Fibroblast of lung (primary cell): ENCODE measurements at regions not wholly inside any gene's neighbourhood (a gene's known extent, or its start where the extent isn't known, plus 50 kb on each side); places are given as distances from the start of the nearest gene placed in this dataset.
"Not testable (repeated sequence)": the region's sequence is repeated elsewhere in the genome, so short reads cannot be mapped to it uniquely, and the experiment has no call there.

Experiments used
- DNase-seq, 2 donors: peaks; one replicate each; pipeline versions ENCODE4 v3.0.0 to v3.0.0-alpha.2; 2010; ENCODE audit warnings: low read depth in 2 of 2
- H2AFZ ChIP-seq: 2 replicates; pipeline ENCODE4 v1.5.1; 2012; ENCODE audit warnings: low read length, control low read depth, inconsistent platforms
- H3K27ac ChIP-seq: 2 replicates; pipeline ENCODE4 v1.5.1; 2011; ENCODE audit warnings: low read length, control low read depth; ENCODE audit not compliant: insufficient read depth
- H3K27me3 ChIP-seq: 2 replicates; pipeline ENCODE4 v1.5.1; 2011; ENCODE audit warnings: mild to moderate bottlenecking, low read length; ENCODE audit not compliant: control insufficient read depth, insufficient read depth
- H3K36me3 ChIP-seq: 2 replicates; pipeline ENCODE4 v1.5.1; 2011; ENCODE audit warnings: low read length; ENCODE audit not compliant: control insufficient read depth, insufficient read depth
- H3K4me1 ChIP-seq: 2 replicates; pipeline ENCODE4 v1.5.1; 2011; ENCODE audit warnings: low read length; ENCODE audit not compliant: control insufficient read depth, insufficient read depth; ENCODE audit errors: extremely low read depth
- H3K4me2 ChIP-seq: 2 replicates; pipeline ENCODE4 v1.5.1; 2011; ENCODE audit warnings: low read length, control low read depth; ENCODE audit not compliant: insufficient read depth; ENCODE audit errors: extremely low read depth
- H3K4me3 ChIP-seq, 4 experiments: fragments of 200-600 bp in 1 of 4; sonication (generic) in 1 of 4; replicated peaks in 1 of 4; 2 replicates each; pipeline ENCODE4 v1.5.1; 2011 to 2016; ENCODE audit warnings: low read length in 4 of 4, low read depth in 3 of 4, mild to moderate bottlenecking in 3 of 4, control low read depth in 2 of 4, inconsistent platforms in 1 of 4, mixed read lengths in 1 of 4; ENCODE audit not compliant: insufficient read depth in 1 of 4; ENCODE audit errors: control extremely low read depth in 1 of 4
- H3K79me2 ChIP-seq: 2 replicates; pipeline ENCODE4 v1.5.1; 2012; ENCODE audit warnings: mild to moderate bottlenecking, low read length, inconsistent platforms; ENCODE audit not compliant: control insufficient read depth, insufficient read depth
- H3K9ac ChIP-seq: 2 replicates; pipeline ENCODE4 v1.5.1; 2011; ENCODE audit warnings: mild to moderate bottlenecking, low read length, control low read depth; ENCODE audit not compliant: insufficient read depth
- H3K9me3 ChIP-seq: 2 replicates; pipeline ENCODE4 v1.5.1; 2012; ENCODE audit warnings: low read depth, low read length; ENCODE audit not compliant: control insufficient read depth, insufficient read depth
- H4K20me1 ChIP-seq: 2 replicates; pipeline ENCODE4 v1.5.1; 2011; ENCODE audit warnings: low read length; ENCODE audit not compliant: control insufficient read depth, insufficient read depth; ENCODE audit errors: extremely low read depth
- EZH2 ChIP-seq: IDR thresholded peaks from 2 replicates; pipeline ENCODE4 v1.5.1; 2012; ENCODE audit warnings: low read length, control low read depth, mild to moderate bottlenecking; ENCODE audit errors: missing control alignments
- TF ChIP-seq, protein P1 (sequence below), 2 donors: IDR thresholded peaks in 1 of 2; conservative IDR thresholded peaks in 1 of 2; 1 replicate in 1 of 2; 2 replicates in 1 of 2; pipeline ENCODE4 v1.5.1; 2011 to 2012; ENCODE audit warnings: low read length in 2 of 2, control low read depth in 1 of 2, inconsistent platforms in 1 of 2, low read depth in 1 of 2, mild to moderate bottlenecking in 1 of 2

DNA sequence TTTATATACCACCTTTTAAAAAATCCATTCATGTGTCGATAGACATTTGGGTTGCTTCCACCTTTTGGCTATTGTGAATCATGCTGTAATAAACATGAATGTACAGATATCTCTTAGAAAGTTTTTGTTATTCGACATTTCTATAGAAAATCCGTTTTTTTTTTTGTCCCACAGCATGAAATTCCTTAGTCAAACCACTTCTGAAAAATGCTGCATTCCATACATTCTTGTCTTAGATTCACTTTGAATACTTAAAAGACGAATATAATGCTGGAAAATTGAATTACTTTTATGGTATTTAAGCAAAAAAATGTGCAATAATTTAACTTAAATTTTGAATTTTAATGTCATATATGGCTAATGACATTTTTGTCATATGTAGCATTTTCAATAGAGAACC, 1345.5 kb downstream of the TECRL start:
- peak in 1 of 2 donors; percentile 3 for DNase-seq
- TF ChIP-seq EZH2, result no peak
- TF ChIP-seq, protein P1, sequence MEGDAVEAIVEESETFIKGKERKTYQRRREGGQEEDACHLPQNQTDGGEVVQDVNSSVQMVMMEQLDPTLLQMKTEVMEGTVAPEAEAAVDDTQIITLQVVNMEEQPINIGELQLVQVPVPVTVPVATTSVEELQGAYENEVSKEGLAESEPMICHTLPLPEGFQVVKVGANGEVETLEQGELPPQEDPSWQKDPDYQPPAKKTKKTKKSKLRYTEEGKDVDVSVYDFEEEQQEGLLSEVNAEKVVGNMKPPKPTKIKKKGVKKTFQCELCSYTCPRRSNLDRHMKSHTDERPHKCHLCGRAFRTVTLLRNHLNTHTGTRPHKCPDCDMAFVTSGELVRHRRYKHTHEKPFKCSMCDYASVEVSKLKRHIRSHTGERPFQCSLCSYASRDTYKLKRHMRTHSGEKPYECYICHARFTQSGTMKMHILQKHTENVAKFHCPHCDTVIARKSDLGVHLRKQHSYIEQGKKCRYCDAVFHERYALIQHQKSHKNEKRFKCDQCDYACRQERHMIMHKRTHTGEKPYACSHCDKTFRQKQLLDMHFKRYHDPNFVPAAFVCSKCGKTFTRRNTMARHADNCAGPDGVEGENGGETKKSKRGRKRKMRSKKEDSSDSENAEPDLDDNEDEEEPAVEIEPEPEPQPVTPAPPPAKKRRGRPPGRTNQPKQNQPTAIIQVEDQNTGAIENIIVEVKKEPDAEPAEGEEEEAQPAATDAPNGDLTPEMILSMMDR (conservative IDR thresholded peaks at IDR 0.05 in 1 of 2, IDR thresholded peaks at IDR 0.05 in 1 of 2; ENCODE audit: low read depth in 1 of 2, low read length in 2 of 2), result no peak
- H4K20me1 ChIP-seq, result no peaks in the 10 kb centered on the region
- no peak overlapping the region for H3K27ac ChIP-seq
- no peaks in the 10 kb centered on the region for H3K36me3 ChIP-seq
- no peaks in the 10 kb centered on the region for H3K4me1 ChIP-seq
- H3K9me3 ChIP-seq, result no peaks in the 10 kb centered on the region
- H3K27me3 ChIP-seq, result no peaks in the 10 kb centered on the region
- H2AFZ ChIP-seq, result no peak overlapping the region
- H3K9ac ChIP-seq, result no peak overlapping the region
- H3K4me2 ChIP-seq, result no peak overlapping the region
- no peaks in the 10 kb centered on the region for H3K79me2 ChIP-seq
- no peak overlapping the region for H3K4me3 ChIP-seq

- H4K20me1 ChIP-seq, H3K79me2 ChIP-seq, H2AFZ ChIP-seq: not testable (repeated sequence)
Measured at GRCh38 chr4:63062891-63063290, 1346.4 kb downstream of the TECRL start.

GRCh38 chr4:63049726-63050125, 1359.5 kb downstream of the TECRL start:
- H3K4me1 ChIP-seq, result no peaks in the 10 kb centered on the region
- no peak for DNase-seq
- no peaks in the 10 kb centered on the region for H3K9me3 ChIP-seq
- no peaks in the 10 kb centered on the region for H3K27me3 ChIP-seq
- TF ChIP-seq, protein P1 (conservative IDR thresholded peaks at IDR 0.05 in 1 of 2, IDR thresholded peaks at IDR 0.05 in 1 of 2; ENCODE audit: low read depth in 1 of 2, low read length in 2 of 2), result no peak
- TF ChIP-seq EZH2, result no peak
- no peak overlapping the region for H3K27ac ChIP-seq
- H3K79me2 ChIP-seq, result no peaks in the 10 kb centered on the region
- no peak overlapping the region for H3K4me3 ChIP-seq
- no peak overlapping the region for H3K9ac ChIP-seq
- no peaks in the 10 kb centered on the region for H4K20me1 ChIP-seq
- H3K4me2 ChIP-seq, result no peak overlapping the region
- H3K36me3 ChIP-seq, result no peaks in the 10 kb centered on the region
- H2AFZ ChIP-seq, result no peak overlapping the region

More at GRCh38 chr4:63062891-63063290, 1346.4 kb downstream of the TECRL start:
- H3K36me3 ChIP-seq, H3K9me3 ChIP-seq, DNase-seq, H3K4me1 ChIP-seq, H3K27ac ChIP-seq, H3K9ac ChIP-seq, H3K27me3 ChIP-seq, H3K4me3 ChIP-seq, H3K4me2 ChIP-seq: not testable (repeated sequence)
